Lower leg skin (tissue), 4 donors: ENCODE measurements at regions not wholly inside any gene's neighbourhood (a gene's known extent, or its start where the extent isn't known, plus 50 kb on each side); places are given as distances from the start of the nearest gene placed in this dataset.

Experiments
- DNase-seq, 2 donors: peaks; one replicate each; pipeline ENCODE4 v3.0.0-alpha.2; 2019; ENCODE audit warnings: low spot score in 2 of 2
- H3K4me3 ChIP-seq: fragments of 200-600 bp; sonication (generic); 2 replicates; pipeline ENCODE4 v1.5.1; 2017; ENCODE audit warnings: mild to moderate bottlenecking, low read depth; ENCODE audit not compliant: poor library complexity, severe bottlenecking
- CTCF ChIP-seq, 3 donors: fragments of 450-650 bp; IDR thresholded peaks; one replicate each; pipeline ENCODE4 v1.5.1; 2016; ENCODE audit warnings: antibody characterized with exemption in 3 of 3, mild to moderate bottlenecking in 3 of 3, moderate library complexity in 2 of 3
- POLR2A ChIP-seq, 2 donors: fragments of 450-650 bp; IDR thresholded peaks; one replicate each; pipeline ENCODE4 v1.6.1; 2016 to 2017; ENCODE audit warnings: antibody characterized with exemption in 2 of 2, mild to moderate bottlenecking in 1 of 2, moderate library complexity in 1 of 2
- WGBS, 2 donors: methylation state at CpG; one replicate each; pipeline ENCODE4 v1.1.5; 2018; 5-methylcytosine and 5-hydroxymethylcytosine counted together
- intact Hi-C: fragments of 100-400 bp; cut with DNase I; formaldehyde crosslinking; loops from one replicate; pipeline ENCODE4 v1.15.0; 2023; ENCODE audit warnings: low total_unique reads

GRCh38 chr4:14853176-14853943 lies 148.9 kb upstream of the CPEB2 start:
- H3K4me3 ChIP-seq: no peak overlapping the region
- 92 to 95% methylated on average over 2 of the region's 2 CpGs for WGBS, 2 donors
- intact Hi-C loops: no loop called here
- TF ChIP-seq POLR2A (IDR thresholded peaks at IDR 0.05): no peak
- TF ChIP-seq CTCF (IDR thresholded peaks at IDR 0.05): no peak
- DNase-seq: no peak

GRCh38 chr4:14855719-14856061 lies 146.6 kb upstream of the CPEB2 start:
- H3K4me3 ChIP-seq: no peak overlapping the region
- 82 to 83% methylated on average over 4 of the region's 4 CpGs for WGBS, 2 donors
- no peak for TF ChIP-seq POLR2A (IDR thresholded peaks at IDR 0.05)
- TF ChIP-seq CTCF (IDR thresholded peaks at IDR 0.05): no peak
- no peak for DNase-seq
- intact Hi-C loops: no loop called here

GRCh38 chr4:14856062-14856933 lies 146.0 kb upstream of the CPEB2 start:
- WGBS, 2 donors: 15 to 18% methylated on average over 5 of the region's 5 CpGs
- no peak overlapping the region for H3K4me3 ChIP-seq
- TF ChIP-seq POLR2A (IDR thresholded peaks at IDR 0.05) (no peak), CTCF (IDR thresholded peaks at IDR 0.05) (no peak)
- intact Hi-C loops: no loop called here
- peak; percentile 89 to 92 for DNase-seq

GRCh38 chr4:14856934-14857235 lies 145.4 kb upstream of the CPEB2 start:
- 78% methylated on average over 5 of the region's 5 CpGs for WGBS, 2 donors
- TF ChIP-seq POLR2A (IDR thresholded peaks at IDR 0.05) (no peak), CTCF (IDR thresholded peaks at IDR 0.05) (no peak)
- no peak overlapping the region for H3K4me3 ChIP-seq
- intact Hi-C loops: no loop called here
- DNase-seq: no peak

- DNase-seq: no peak
- TF ChIP-seq CTCF (IDR thresholded peaks at IDR 0.05): no peak
- TF ChIP-seq POLR2A (IDR thresholded peaks at IDR 0.05): no peak
- H3K4me3 ChIP-seq: no peak overlapping the region
- intact Hi-C loops: no loop called here
- WGBS, 2 donors: 65 to 82% methylated on average over 3 of the region's 3 CpGs
Observed at GRCh38 chr4:14857475-14857874, 144.8 kb upstream of the CPEB2 start.
